K562 (cell line): ENCODE measurements at regions not wholly inside any gene's neighbourhood (a gene's known extent, or its start where the extent isn't known, plus 50 kb on each side); places are given as distances from the start of the nearest gene placed in this dataset.

ENCODE experiments used
- ARID4B ChIP-seq: sonication (generic); formaldehyde crosslinking; IDR thresholded peaks from 2 replicates; pipeline ENCODE4 v1.8.0; 2022; ENCODE audit warnings: mild to moderate bottlenecking, missing genetic modification reagents
- CHAMP1 ChIP-seq: fragments of 450-650 bp; IDR thresholded peaks from 2 replicates; pipeline ENCODE4 v1.6.1; 2016; ENCODE audit warnings: mild to moderate bottlenecking
- CTBP1 ChIP-seq: fragments of 450-650 bp; IDR thresholded peaks from 2 replicates; pipeline ENCODE4 v1.6.1; 2016; ENCODE audit warnings: borderline replicate concordance
- HNRNPUL1 ChIP-seq: fragments of 200-400 bp; formaldehyde crosslinking; IDR thresholded peaks from 2 replicates; pipeline ENCODE4 v1.6.1; 2017; ENCODE audit warnings: low read length
- TAF7 ChIP-seq: fragments of 450-650 bp; IDR thresholded peaks from 2 replicates; pipeline ENCODE4 v1.6.1; 2016; ENCODE audit warnings: missing genetic modification characterization, missing compliant biosample characterization
- ZNF263 ChIP-seq: sonication (generic); formaldehyde crosslinking; IDR thresholded peaks from 2 replicates; pipeline ENCODE4 v1.8.0; 2022; ENCODE audit warnings: mild to moderate bottlenecking, missing genetic modification reagents, borderline replicate concordance

GRCh38 chr14:37673439-37673838 lies 78.0 kb downstream of the TTC6 start (continued):
- TF ChIP-seq ARID4B (no peak), CHAMP1 (no peak), ZNF263 (CRISPR knock-in tag) (no peak), TAF7 (tag) (no peak), CTBP1 (no peak), HNRNPUL1 (no peak)
- TF ChIP-seq, all 486 proteins: peak for 0
